ENCODE measurements at regions not wholly inside any gene's neighbourhood (a gene's known extent, or its start where the extent isn't known, plus 50 kb on each side); places are given as distances from the start of the nearest gene placed in this dataset.

GRCh38 chr4:65217179-65217578, 453.1 kb downstream of the EPHA5 start:
- no peaks in the 10 kb centered on the region for H4K20me1 ChIP-seq (ENCODE audit: insufficient read depth, low read length)
- CTCF ChIA-PET, result no interaction called here
- H2BK20ac ChIP-seq (ENCODE audit: low read depth, low read length), result no peak overlapping the region
- H2BK120ac ChIP-seq (ENCODE audit: low read depth, low read length), result no peak overlapping the region
- DNase-seq (no peak), ATAC-seq (ENCODE audit: low read depth) (no peak)
- H3K27me3 ChIP-seq (ENCODE audit: control insufficient read depth, insufficient read depth, low read length), result no peaks in the 10 kb centered on the region
- no peak overlapping the region for H2BK5ac ChIP-seq (ENCODE audit: low read depth, low read length, poor library complexity, severe bottlenecking)
- H3K23ac ChIP-seq (ENCODE audit: low read depth, low read length), result no peak overlapping the region
- no peak overlapping the region for H3K4me3 ChIP-seq (ENCODE audit: insufficient read depth, low read depth, low read length)
- WGBS, 2 experiments (ENCODE audit: extremely low coverage in 2 of 2, insufficient read length in 1 of 2), result no CpG with 5 or more reads among the region's 2 CpGs
- no peaks in the 10 kb centered on the region for H3K79me1 ChIP-seq (ENCODE audit: low read depth in 1 of 2, low read length in 2 of 2)
- H3K18ac ChIP-seq (ENCODE audit: low read depth, low read length), result no peak overlapping the region
- intact Hi-C loops (cut with micrococcal nuclease), result loop anchor here (2.0 kb wide), 1 partner anchor 26 kb away; no protein-coding TSS in a partner anchor
- H2AK9ac ChIP-seq (replicated peaks; ENCODE audit: low read depth, low read length, poor library complexity), result no peak overlapping the region
- H4K8ac ChIP-seq (ENCODE audit: low read depth in 2 of 2, low read length in 2 of 2), result no peak overlapping the region
- TF ChIP-seq RCOR1 (IDR thresholded peaks at IDR 0.05; ENCODE audit: insufficient replicate concordance, low read length) (no peak), RFX5 (IDR thresholded peaks at IDR 0.05; ENCODE audit: low read depth, low read length) (no peak), BHLHE40 (IDR thresholded peaks at IDR 0.05; ENCODE audit: low read depth, low read length) (no peak), NFE2L2 (IDR thresholded peaks at IDR 0.05; ENCODE audit: low read depth, low read length) (no peak), CTCF (conservative IDR thresholded peaks at IDR 0.05; ENCODE audit: low read depth, low read length) (no peak), MXI1 (IDR thresholded peaks at IDR 0.05; ENCODE audit: borderline replicate concordance, low read depth, low read length) (no peak), POLR2A (IDR thresholded peaks at IDR 0.05; ENCODE audit: low read depth, low read length) (no peak), RAD21 (IDR thresholded peaks at IDR 0.05; ENCODE audit: low read length) (no peak), CHD1 (IDR thresholded peaks at IDR 0.05; ENCODE audit: low read depth, low read length) (no peak), FOS (IDR thresholded peaks at IDR 0.05; ENCODE audit: low read depth, low read length) (no peak), MAFK (IDR thresholded peaks at IDR 0.05; ENCODE audit: low read depth, low read length) (no peak), SMC3 (IDR thresholded peaks at IDR 0.05; ENCODE audit: low read depth, low read length) (no peak)
- no peak overlapping the region for H4K5ac ChIP-seq (ENCODE audit: low read depth, low read length)
- H3K9ac ChIP-seq (ENCODE audit: low read depth, low read length), result no peak overlapping the region
- POLR2A ChIA-PET (ENCODE audit: unreplicated experiment), result no interaction called here
- H3K14ac ChIP-seq (replicated peaks; ENCODE audit: low read depth, low read length), result no peak overlapping the region
- dilution Hi-C loops (cut with HindIII; ENCODE audit: low sequenced_read_pairs, unreplicated experiment), result no loop called here
- H3K36me3 ChIP-seq (ENCODE audit: control insufficient read depth, insufficient read depth, low read length), result no peaks in the 10 kb centered on the region
- H3K4ac ChIP-seq (ENCODE audit: low read depth, low read length), result no peak overlapping the region
- no peak overlapping the region for H4K91ac ChIP-seq (ENCODE audit: insufficient read depth, low read depth, low read length)
- peaks cover 9% of the 10 kb centered on the region for H3K9me3 ChIP-seq (ENCODE audit: control insufficient read depth, insufficient read depth, low read length)
- no peak overlapping the region for H2AFZ ChIP-seq (replicated peaks; ENCODE audit: low read length, poor library complexity)
- no TSS peak for BruUV-seq (replicated peaks)
- no peaks in the 10 kb centered on the region for H3K9me1 ChIP-seq (ENCODE audit: insufficient read depth, low read length)
- H2AK5ac ChIP-seq (ENCODE audit: low read depth, low read length), result no peak overlapping the region
- no peaks in the 10 kb centered on the region for H3K4me1 ChIP-seq (ENCODE audit: control insufficient read depth, insufficient read depth, low read length)
- no peak overlapping the region for H3K4me2 ChIP-seq (ENCODE audit: low read depth, low read length)
- in situ Hi-C loops (cut with MboI; ENCODE audit: low sequenced_read_pairs), result no loop called here
- H3K56ac ChIP-seq (ENCODE audit: extremely low read depth, insufficient read depth, low read length), result no peak overlapping the region
- H3K27ac ChIP-seq (ENCODE audit: insufficient read depth, low read length), result no peak overlapping the region
- H2BK15ac ChIP-seq (ENCODE audit: low read depth, low read length), result no peak overlapping the region

Data from IMR-90 (cell line).